ENCODE measurements at regions not wholly inside any gene's neighbourhood (a gene's known extent, or its start where the extent isn't known, plus 50 kb on each side); places are given as distances from the start of the nearest gene placed in this dataset.

- no peak for DNase-seq (ENCODE audit: low read depth)
- TF ChIP-seq CTCF (conservative IDR thresholded peaks at IDR 0.05; ENCODE audit: low read depth, low read length) = no peak
- H3K4me3 ChIP-seq (ENCODE audit: low read depth, low read length) = no peak overlapping the region
Observed at GRCh38 chr1:106747791-106748190, 308.7 kb upstream of the PRMT6 start.

GRCh38 chr1:106748606-106749005 lies 307.9 kb upstream of the PRMT6 start:
- DNase-seq (ENCODE audit: low read depth) = no peak
- H3K4me3 ChIP-seq (ENCODE audit: low read depth, low read length) = no peak overlapping the region
- no peak for TF ChIP-seq CTCF (conservative IDR thresholded peaks at IDR 0.05; ENCODE audit: low read depth, low read length)

GRCh38 chr1:106749491-106749890 lies 307.0 kb upstream of the PRMT6 start:
- no peak for DNase-seq (ENCODE audit: low read depth)
- H3K4me3 ChIP-seq (ENCODE audit: low read depth, low read length) = no peak overlapping the region
- no peak for TF ChIP-seq CTCF (conservative IDR thresholded peaks at IDR 0.05; ENCODE audit: low read depth, low read length)

- no peak for TF ChIP-seq CTCF (conservative IDR thresholded peaks at IDR 0.05; ENCODE audit: low read depth, low read length)
- no peak overlapping the region for H3K4me3 ChIP-seq (ENCODE audit: low read depth, low read length)
- no peak for DNase-seq (ENCODE audit: low read depth)
Observed at GRCh38 chr1:106749906-106750305, 306.6 kb upstream of the PRMT6 start.

GRCh38 chr1:106751002-106751401 lies 305.5 kb upstream of the PRMT6 start:
- no peak for DNase-seq (ENCODE audit: low read depth)
- no peak overlapping the region for H3K4me3 ChIP-seq (ENCODE audit: low read depth, low read length)
- no peak for TF ChIP-seq CTCF (conservative IDR thresholded peaks at IDR 0.05; ENCODE audit: low read depth, low read length)

- H3K4me3 ChIP-seq (ENCODE audit: low read depth, low read length) = no peak overlapping the region
- TF ChIP-seq CTCF (conservative IDR thresholded peaks at IDR 0.05; ENCODE audit: low read depth, low read length) = no peak
- no peak for DNase-seq (ENCODE audit: low read depth)
Observed at GRCh38 chr1:106753066-106753465, 303.4 kb upstream of the PRMT6 start.

GRCh38 chr1:106754957-106755356 lies 301.5 kb upstream of the PRMT6 start:
- TF ChIP-seq CTCF (conservative IDR thresholded peaks at IDR 0.05; ENCODE audit: low read depth, low read length) = no peak
- no peak overlapping the region for H3K4me3 ChIP-seq (ENCODE audit: low read depth, low read length)
- DNase-seq (ENCODE audit: low read depth) = no peak
